Stomach (tissue), 8 donors: ENCODE measurements at regions not wholly inside any gene's neighbourhood (a gene's known extent, or its start where the extent isn't known, plus 50 kb on each side); places are given as distances from the start of the nearest gene placed in this dataset.

ENCODE experiments used
- DNase-seq, 2 donors: peaks; one replicate each; pipeline versions ENCODE4 v3.0.0 to v3.0.0-alpha.2; 2013 to 2019
- H3K27ac ChIP-seq, 5 donors: fragments of 200-600 bp in 4 of 5; sonication (generic) in 4 of 5; one replicate each; pipeline ENCODE4 v1.5.1; 2013 to 2019; ENCODE audit warnings: mild to moderate bottlenecking in 1 of 5, moderate library complexity in 1 of 5
- H3K27me3 ChIP-seq, 3 donors: fragments of 200-600 bp; sonication (generic); one replicate each; pipeline ENCODE4 v1.5.1; 2017 to 2019; ENCODE audit warnings: mixed run types in 1 of 3
- H3K36me3 ChIP-seq, 4 donors: fragments of 200-600 bp; sonication (generic); 1 replicate in 3 of 4; 2 replicates in 1 of 4; pipeline ENCODE4 v1.5.1; 2016 to 2019
- H3K4me1 ChIP-seq, 4 donors: fragments of 200-600 bp; sonication (generic); one replicate each; pipeline ENCODE4 v1.5.1; 2016 to 2019
- H3K4me3 ChIP-seq, 4 donors: fragments of 200-600 bp; sonication (generic) in 3 of 4; one replicate each; pipeline ENCODE4 v1.5.1; 2016 to 2019; ENCODE audit warnings: mild to moderate bottlenecking in 1 of 4
- H3K9me3 ChIP-seq, 4 donors: fragments of 200-600 bp; sonication (generic); one replicate each; pipeline ENCODE4 v1.5.1; 2016 to 2019
- CTCF ChIP-seq, 7 experiments: fragments of 450-650 bp in 4 of 7; fragments of 200-600 bp in 3 of 7; sonication (generic) in 3 of 7; IDR thresholded peaks; one replicate each; pipeline ENCODE4 v1.5.1; 2016 to 2019; ENCODE audit warnings: antibody characterized with exemption in 7 of 7, control low read depth in 2 of 7, mild to moderate bottlenecking in 1 of 7
- EP300 ChIP-seq: sonication (generic); formaldehyde crosslinking; IDR thresholded peaks from one replicate; pipeline ENCODE4 v1.6.1; 2017; ENCODE audit warnings: antibody characterized with exemption
- POLR2A ChIP-seq, 4 donors: fragments of 450-650 bp; IDR thresholded peaks; one replicate each; pipeline ENCODE4 v1.6.1; 2016; ENCODE audit warnings: antibody characterized with exemption in 4 of 4, control low read depth in 2 of 4, mild to moderate bottlenecking in 1 of 4, moderate library complexity in 1 of 4
- POLR2AphosphoS5 ChIP-seq, 3 donors: sonication (generic); formaldehyde crosslinking; IDR thresholded peaks; one replicate each; pipeline ENCODE4 v1.6.1; 2016; ENCODE audit warnings: antibody characterized with exemption in 3 of 3
- WGBS, 5 donors: extraction: QIAGEN DNeasy Blood & Tissue Kit in 3 of 5; methylation state at CpG; one replicate each; pipeline versions ENCODE4 v1.1.5 to v1.1.7; 2013 to 2018; 5-methylcytosine and 5-hydroxymethylcytosine counted together
- intact Hi-C: fragments of 100-400 bp; cut with DNase I; formaldehyde crosslinking; loops from one replicate; pipeline ENCODE4 v1.15.1; 2023; ENCODE audit warnings: low total_unique reads
- donor health status: healthy with polysubstance abuse.
- donor health status: Bipolar disorder and iron deficiency.
- donor health status: healthy.

- H3K4me1 ChIP-seq = no peaks in the 10 kb centered on the region
- intact Hi-C loops = no loop called here
- H3K27me3 ChIP-seq = no peaks in the 10 kb centered on the region
- no peak for DNase-seq
- TF ChIP-seq EP300 (no peak), CTCF (IDR thresholded peaks at IDR 0.05) (no peak), POLR2A (IDR thresholded peaks at IDR 0.05) (no peak), POLR2AphosphoS5 (IDR thresholded peaks at IDR 0.05) (no peak)
- H3K9me3 ChIP-seq = peaks cover 0 to 22% (median 10%) of the 10 kb centered on the region in 4 donors
- H3K36me3 ChIP-seq = no peaks in the 10 kb centered on the region
- 84 to 93% (median 89%) methylated on average over 5 of the region's 5 CpGs for WGBS, 5 donors
- H3K27ac ChIP-seq = no peak overlapping the region
- no peak overlapping the region for H3K4me3 ChIP-seq
These were observed 1093.7 kb upstream of the MIR17HG start for GRCh38 chr13:90253806-90254205.

- Histone ChIP-seq H3K36me3 (no peaks in the 10 kb centered on the region), H3K27ac (no peak overlapping the region), H3K9me3 (peaks cover 0 to 22% (median 10%) of the 10 kb centered on the region in 4 donors), H3K4me3 (no peak overlapping the region), H3K4me1 (no peaks in the 10 kb centered on the region), H3K27me3 (no peaks in the 10 kb centered on the region)
- intact Hi-C loops = no loop called here
- WGBS, 5 donors = 69 to 81% (median 72%) methylated on average over 2 of the region's 2 CpGs
- no peak for DNase-seq
- no peak for TF ChIP-seq POLR2A (IDR thresholded peaks at IDR 0.05)
- TF ChIP-seq EP300 = no peak
- no peak for TF ChIP-seq CTCF (IDR thresholded peaks at IDR 0.05)
- no peak for TF ChIP-seq POLR2AphosphoS5 (IDR thresholded peaks at IDR 0.05)
These were observed 1093.0 kb upstream of the MIR17HG start for GRCh38 chr13:90254437-90254836.

GRCh38 chr13:90256746-90257145, 1090.7 kb upstream of the MIR17HG start:
- H3K36me3 ChIP-seq = no peaks in the 10 kb centered on the region
- H3K27me3 ChIP-seq = no peaks in the 10 kb centered on the region
- no peak for DNase-seq
- peaks cover 0 to 23% (median 10%) of the 10 kb centered on the region in 4 donors for H3K9me3 ChIP-seq
- WGBS, 5 donors = 66 to 90% (median 85%) methylated on average over 2 of the region's 2 CpGs
- intact Hi-C loops = no loop called here
- no peak overlapping the region for H3K27ac ChIP-seq
- H3K4me1 ChIP-seq = no peaks in the 10 kb centered on the region
- H3K4me3 ChIP-seq = no peak overlapping the region
- TF ChIP-seq CTCF (IDR thresholded peaks at IDR 0.05) = no peak
- TF ChIP-seq EP300 = no peak

GRCh38 chr13:90258129-90258528, 1089.4 kb upstream of the MIR17HG start:
- Histone ChIP-seq H3K4me3 (no peak overlapping the region), H3K9me3 (peaks cover 0 to 11% (median 4%) of the 10 kb centered on the region in 4 donors), H3K36me3 (no peaks in the 10 kb centered on the region), H3K27ac (no peak overlapping the region), H3K27me3 (no peaks in the 10 kb centered on the region), H3K4me1 (no peaks in the 10 kb centered on the region)
- intact Hi-C loops = no loop called here
- TF ChIP-seq CTCF (IDR thresholded peaks at IDR 0.05) (no peak), POLR2A (IDR thresholded peaks at IDR 0.05) (no peak), EP300 (no peak), POLR2AphosphoS5 (IDR thresholded peaks at IDR 0.05) (no peak)
- DNase-seq = no peak
- 93 to 100% (median 97%) methylated on average over 1 of the region's 1 CpG for WGBS, 5 donors
